K562 (cell line): ENCODE measurements at regions not wholly inside any gene's neighbourhood (a gene's known extent, or its start where the extent isn't known, plus 50 kb on each side); places are given as distances from the start of the nearest gene placed in this dataset.

Source experiments
- ATAC-seq: fragments of 200-7000 bp; cut with Tn5 transposase; 3 replicates; pipeline ENCODE4 v1.9.1; 2020; ENCODE audit warnings: moderate library complexity
- BruUV-seq: library from RNA; stranded (reverse); fragments of 400-500 nt; replicated peaks from 2 replicates; lab custom pipeline; 2021; lab: Mats Ljungman, UMichigan
- CTCF ChIA-PET: fragments of 300-600 bp; formaldehyde crosslinking; extraction: SDS; loops from one replicate; lab custom pipeline; 2021; ENCODE audit warnings: low intra/inter-chr PET ratio; lab: Yijun Ruan, JAX
- POLR2A ChIA-PET: fragments of 300-600, 350-650 bp; sonication (Branson Sonifier 250); formaldehyde crosslinking; extraction: SDS; loops from one replicate; lab custom pipeline; 2021; ENCODE audit warnings: antibody characterized with exemption, inconsistent platforms; lab: Yijun Ruan, JAX
- DNase-seq, 4 experiments: peaks; one replicate each; pipeline versions ENCODE4 v3.0.0 to v3.0.0-alpha.2; 2011 to 2018; ENCODE audit warnings: low spot score in 3 of 4, mixed read lengths in 3 of 4; ENCODE audit errors: extremely low read depth in 1 of 4
- FAIRE-seq: peaks from 2 replicates; lab custom pipeline; 2011; peaks lifted over from hg19 to GRCh38; lab: Jason Lieb, UNC
- H2AFZ ChIP-seq: 2 replicates; pipeline ENCODE4 v1.6.0; 2011; ENCODE audit warnings: low read depth, low read length, control low read depth, inconsistent platforms
- H3K27ac ChIP-seq: fragments of 200-600 bp; 3 replicates; pipeline ENCODE4 v1.8.0; 2011; ENCODE audit warnings: low read depth, mild to moderate bottlenecking, control low read depth, inconsistent platforms, low read length, moderate library complexity, mixed read lengths; ENCODE audit errors: extremely low read depth
- H3K27me3 ChIP-seq, 2 experiments: fragments of 300-600 bp in 1 of 2; 2 replicates in 1 of 2; 3 replicates in 1 of 2; pipeline versions ENCODE4 v1.6.0 to v1.8.0; 2011; ENCODE audit warnings: inconsistent platforms in 2 of 2, low read length in 2 of 2, mild to moderate bottlenecking in 1 of 2, mixed read lengths in 1 of 2, moderate library complexity in 1 of 2; ENCODE audit not compliant: control insufficient read depth in 2 of 2, insufficient read depth in 2 of 2
- H3K36me3 ChIP-seq: fragments of 300-600 bp; 3 replicates; pipeline ENCODE4 v1.8.0; 2011; ENCODE audit warnings: mild to moderate bottlenecking, low read length, inconsistent platforms; ENCODE audit not compliant: control insufficient read depth, insufficient read depth
- H3K4me1 ChIP-seq, 2 experiments: fragments of 200-600 bp in 1 of 2; replicated peaks in 1 of 2; 2 replicates in 1 of 2; 3 replicates in 1 of 2; pipeline versions ENCODE4 v1.5.1 to v1.8.0; 2011; ENCODE audit warnings: inconsistent platforms in 2 of 2, low read length in 2 of 2, mild to moderate bottlenecking in 1 of 2, mixed read lengths in 1 of 2, moderate library complexity in 1 of 2; ENCODE audit not compliant: control insufficient read depth in 2 of 2, insufficient read depth in 2 of 2
- H3K4me2 ChIP-seq: 2 replicates; pipeline ENCODE4 v1.6.1; 2011; ENCODE audit warnings: low read length, control low read depth, inconsistent platforms, mixed read lengths; ENCODE audit not compliant: insufficient read depth
- H3K4me3 ChIP-seq: fragments of 200-600 bp; sonication (generic), shearing (Covaris generic); 2 replicates; pipeline ENCODE4 v1.5.1; 2016; ENCODE audit warnings: control low read depth, inconsistent platforms
- H3K79me2 ChIP-seq: fragments of 200-600 bp; 3 replicates; pipeline ENCODE4 v1.8.0; 2011; ENCODE audit warnings: low read length, inconsistent platforms; ENCODE audit not compliant: control insufficient read depth, insufficient read depth
- H3K9ac ChIP-seq, 2 experiments: 2 replicates each; pipeline versions ENCODE4 v1.6.0 to v1.6.1; 2011; ENCODE audit warnings: low read depth in 2 of 2, low read length in 2 of 2, control low read depth in 1 of 2, inconsistent platforms in 1 of 2, mild to moderate bottlenecking in 1 of 2, mixed read lengths in 1 of 2; ENCODE audit not compliant: insufficient read depth in 1 of 2
- H3K9me1 ChIP-seq: one replicate; pipeline ENCODE4 v1.6.0; 2011; ENCODE audit warnings: inconsistent platforms, mild to moderate bottlenecking, low read length, moderate library complexity; ENCODE audit not compliant: control insufficient read depth, insufficient read depth
- H3K9me3 ChIP-seq: replicated peaks from 2 replicates; pipeline ENCODE4 v1.5.1; 2011; ENCODE audit warnings: low read depth, low read length, inconsistent platforms; ENCODE audit not compliant: control insufficient read depth, insufficient read depth
- H4K20me1 ChIP-seq: replicated peaks from 2 replicates; pipeline ENCODE4 v1.6.1; 2011; ENCODE audit warnings: low read length, inconsistent platforms, mixed read lengths; ENCODE audit not compliant: control insufficient read depth, insufficient read depth
- CBX3 ChIP-seq, 2 experiments: IDR thresholded peaks; 1 replicate in 1 of 2; 2 replicates in 1 of 2; pipeline ENCODE4 v1.6.1; 2012; ENCODE audit warnings: inconsistent platforms in 2 of 2, low read length in 2 of 2, borderline replicate concordance in 1 of 2, control low read depth in 1 of 2
- MAFG ChIP-seq: fragments of 450-650 bp; conservative IDR thresholded peaks from 2 replicates; pipeline ENCODE4 v1.6.1; 2016; ENCODE audit warnings: missing genetic modification characterization, missing compliant biosample characterization
- NFATC3 ChIP-seq: fragments of 450-650 bp; IDR thresholded peaks from 2 replicates; pipeline ENCODE4 v1.6.1; 2017; ENCODE audit warnings: mild to moderate bottlenecking
- ZNF12 ChIP-seq: sonication (generic); formaldehyde crosslinking; IDR thresholded peaks from 2 replicates; pipeline ENCODE4 v1.4.0; 2020; ENCODE audit warnings: mild to moderate bottlenecking, missing genetic modification reagents
- WGBS: fragments of 100-300 bp; shearing (Covaris generic); methylation state at CpG from one replicate; pipeline ENCODE4 v1.1.6; 2016; ENCODE audit warnings: low coverage, mixed read lengths; ENCODE audit not compliant: insufficient coverage; ENCODE audit errors: missing lambda C conversion rate; 5-methylcytosine and 5-hydroxymethylcytosine counted together
- in situ Hi-C: fragments of 300-500 bp; cut with MboI; formaldehyde crosslinking; loops from 4 replicates; pipeline ENCODE4 v1.15.0; 2018; ENCODE audit warnings: inconsistent platforms, mixed read lengths
- intact Hi-C: fragments of 100-400 bp; cut with micrococcal nuclease; formaldehyde crosslinking; loops from 2 replicates; pipeline ENCODE4 v1.14.2; 2022
- TF ChIP-seq, protein P1 (sequence below): fragments of 450-650 bp; formaldehyde crosslinking; IDR thresholded peaks from 2 replicates; pipeline ENCODE4 v1.4.0; 2020; ENCODE audit warnings: mild to moderate bottlenecking, moderate library complexity
- TF ChIP-seq, protein P2 (sequence below): fragments of 450-650 bp; IDR thresholded peaks from 2 replicates; pipeline ENCODE4 v1.6.1; 2018; ENCODE audit not compliant: partially characterized antibody

DNA sequence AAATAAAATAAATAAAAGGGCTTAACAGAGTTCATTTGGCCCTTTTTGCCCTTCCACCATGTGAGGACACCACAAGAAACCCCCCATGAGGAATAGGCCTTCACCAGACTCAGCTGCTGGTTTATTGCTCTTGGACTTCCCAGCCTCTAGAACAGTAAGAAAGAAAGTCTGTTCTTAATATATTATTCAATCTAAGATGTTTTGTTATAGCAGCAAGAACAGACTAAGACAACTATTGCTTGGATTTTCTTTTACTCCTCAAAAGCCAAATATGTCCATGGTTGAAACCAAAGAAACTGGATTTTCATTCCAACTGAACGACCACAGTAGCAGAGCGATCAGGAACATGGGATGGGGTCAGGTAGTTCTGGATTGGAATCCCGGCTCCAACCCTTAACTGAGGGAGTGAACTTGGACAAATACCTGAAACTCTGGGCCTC is 157.2 kb upstream of the EEA1 start:
- H3K79me2 ChIP-seq, result no peaks in the 10 kb centered on the region
- DNase-seq, result no peak
- H4K20me1 ChIP-seq, result no peaks in the 10 kb centered on the region
- 89% methylated on average over 3 of the region's 3 CpGs for WGBS
- H3K4me2 ChIP-seq, result no peak overlapping the region
- peaks cover 0 to 22% of the 10 kb centered on the region in 2 experiments; a peak in 4 of 5 replicates for H3K4me1 ChIP-seq
- 0 out of 2 replicates have a peak overlapping the region, but pooled peaks have one; percentile 9 for H2AFZ ChIP-seq
- H3K36me3 ChIP-seq, result no peaks in the 10 kb centered on the region
- H3K27me3 ChIP-seq, result no peaks in the 10 kb centered on the region
- intact Hi-C loops (no loop called here), in situ Hi-C loops (no loop called here)
- no peak for ATAC-seq
- no peak for FAIRE-seq
- ChIA-PET CTCF (no interaction called here), POLR2A (no interaction called here)
- no peak overlapping the region for H3K4me3 ChIP-seq
- no peaks in the 10 kb centered on the region; the same call in 1 of the 2 replicates for H3K9me3 ChIP-seq
- no peaks in the 10 kb centered on the region for H3K9me1 ChIP-seq
- no TSS peak for BruUV-seq
- no peak overlapping the region; the same call in 2 of the 3 replicates for H3K27ac ChIP-seq
- H3K9ac ChIP-seq, result no peak overlapping the region
- TF ChIP-seq ZNF12 (CRISPR knock-in tag), result peak; percentile 93
- no peak for TF ChIP-seq NFATC3
- TF ChIP-seq, protein P1, sequence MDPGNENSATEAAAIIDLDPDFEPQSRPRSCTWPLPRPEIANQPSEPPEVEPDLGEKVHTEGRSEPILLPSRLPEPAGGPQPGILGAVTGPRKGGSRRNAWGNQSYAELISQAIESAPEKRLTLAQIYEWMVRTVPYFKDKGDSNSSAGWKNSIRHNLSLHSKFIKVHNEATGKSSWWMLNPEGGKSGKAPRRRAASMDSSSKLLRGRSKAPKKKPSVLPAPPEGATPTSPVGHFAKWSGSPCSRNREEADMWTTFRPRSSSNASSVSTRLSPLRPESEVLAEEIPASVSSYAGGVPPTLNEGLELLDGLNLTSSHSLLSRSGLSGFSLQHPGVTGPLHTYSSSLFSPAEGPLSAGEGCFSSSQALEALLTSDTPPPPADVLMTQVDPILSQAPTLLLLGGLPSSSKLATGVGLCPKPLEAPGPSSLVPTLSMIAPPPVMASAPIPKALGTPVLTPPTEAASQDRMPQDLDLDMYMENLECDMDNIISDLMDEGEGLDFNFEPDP, result no peak
- TF ChIP-seq CBX3 (IDR thresholded peaks at IDR 0.05; ENCODE audit: borderline replicate concordance in 1 of 2, low read length in 2 of 2), result peak in 1 of 2 experiments; percentile 24; a peak in 1 of 3 replicates
- TF ChIP-seq, protein P2, sequence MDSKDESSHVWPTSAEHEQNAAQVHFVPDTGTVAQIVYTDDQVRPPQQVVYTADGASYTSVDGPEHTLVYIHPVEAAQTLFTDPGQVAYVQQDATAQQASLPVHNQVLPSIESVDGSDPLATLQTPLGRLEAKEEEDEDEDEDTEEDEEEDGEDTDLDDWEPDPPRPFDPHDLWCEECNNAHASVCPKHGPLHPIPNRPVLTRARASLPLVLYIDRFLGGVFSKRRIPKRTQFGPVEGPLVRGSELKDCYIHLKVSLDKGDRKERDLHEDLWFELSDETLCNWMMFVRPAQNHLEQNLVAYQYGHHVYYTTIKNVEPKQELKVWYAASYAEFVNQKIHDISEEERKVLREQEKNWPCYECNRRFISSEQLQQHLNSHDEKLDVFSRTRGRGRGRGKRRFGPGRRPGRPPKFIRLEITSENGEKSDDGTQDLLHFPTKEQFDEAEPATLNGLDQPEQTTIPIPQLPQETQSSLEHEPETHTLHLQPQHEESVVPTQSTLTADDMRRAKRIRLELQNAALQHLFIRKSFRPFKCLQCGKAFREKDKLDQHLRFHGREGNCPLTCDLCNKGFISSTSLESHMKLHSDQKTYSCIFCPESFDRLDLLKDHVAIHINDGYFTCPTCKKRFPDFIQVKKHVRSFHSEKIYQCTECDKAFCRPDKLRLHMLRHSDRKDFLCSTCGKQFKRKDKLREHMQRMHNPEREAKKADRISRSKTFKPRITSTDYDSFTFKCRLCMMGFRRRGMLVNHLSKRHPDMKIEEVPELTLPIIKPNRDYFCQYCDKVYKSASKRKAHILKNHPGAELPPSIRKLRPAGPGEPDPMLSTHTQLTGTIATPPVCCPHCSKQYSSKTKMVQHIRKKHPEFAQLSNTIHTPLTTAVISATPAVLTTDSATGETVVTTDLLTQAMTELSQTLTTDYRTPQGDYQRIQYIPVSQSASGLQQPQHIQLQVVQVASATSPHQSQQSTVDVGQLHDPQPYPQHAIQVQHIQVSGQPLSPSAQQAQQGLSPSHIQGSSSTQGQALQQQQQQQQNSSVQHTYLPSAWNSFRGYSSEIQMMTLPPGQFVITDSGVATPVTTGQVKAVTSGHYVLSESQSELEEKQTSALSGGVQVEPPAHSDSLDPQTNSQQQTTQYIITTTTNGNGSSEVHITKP, result no peak
- no peak for TF ChIP-seq MAFG (tag)
